HG02642 (cell line): ENCODE measurements at regions not wholly inside any gene's neighbourhood (a gene's known extent, or its start where the extent isn't known, plus 50 kb on each side); places are given as distances from the start of the nearest gene placed in this dataset.
A peak's percentile ranks its signal among the peaks of the same experiment; 100 is the strongest.
"Not testable (repeated sequence)": the region's sequence is repeated elsewhere in the genome, so short reads cannot be mapped to it uniquely, and the experiment has no call there.

Source experiments
- ATAC-seq: cut with Tn5 transposase; IDR thresholded peaks from one replicate; pipeline ENCODE4 v1.9.1; 2021; ENCODE audit warnings: mild to moderate bottlenecking; ENCODE audit not compliant: unreplicated experiment, poor library complexity

GRCh38 chr1:8121261-8122159 is 95.4 kb upstream of the ERRFI1 start:
- no peak for ATAC-seq

GRCh38 chr1:8120693-8121260 is 94.7 kb upstream of the ERRFI1 start:
- no peak for ATAC-seq

GRCh38 chr1:8118736-8119135 is 92.6 kb upstream of the ERRFI1 start:
- not testable (repeated sequence) for ATAC-seq

GRCh38 chr1:8118031-8118451 is 91.9 kb upstream of the ERRFI1 start:
- no peak for ATAC-seq

- no peak for ATAC-seq
These were observed 90.8 kb upstream of the ERRFI1 start for GRCh38 chr1:8116894-8117264.

- no peak for ATAC-seq
These were observed 89.7 kb upstream of the ERRFI1 start for GRCh38 chr1:8115769-8116167.

- no peak for ATAC-seq
These were observed 89.1 kb upstream of the ERRFI1 start for GRCh38 chr1:8115031-8115768.

GRCh38 chr1:8113262-8114220 is 87.4 kb upstream of the ERRFI1 start:
- no peak for ATAC-seq

GRCh38 chr1:8112611-8113261 is 86.6 kb upstream of the ERRFI1 start:
- ATAC-seq: no peak

GRCh38 chr1:8111560-8111959 is 85.5 kb upstream of the ERRFI1 start:
- ATAC-seq: no peak

- ATAC-seq: no peak
These were observed 83.1 kb upstream of the ERRFI1 start for GRCh38 chr1:8109216-8109615.

- no peak for ATAC-seq
These were observed 81.8 kb upstream of the ERRFI1 start for GRCh38 chr1:8107897-8108296.

- no peak for ATAC-seq
These were observed 78.4 kb upstream of the ERRFI1 start for GRCh38 chr1:8104278-8105236.

GRCh38 chr1:8097908-8098307 is 71.8 kb upstream of the ERRFI1 start:
- ATAC-seq: no peak

GRCh38 chr1:8097077-8097799 is 71.1 kb upstream of the ERRFI1 start:
- peak; percentile 86 for ATAC-seq

- no peak for ATAC-seq
These were observed 70.2 kb upstream of the ERRFI1 start for GRCh38 chr1:8096105-8097011.

- no peak for ATAC-seq
These were observed 69.5 kb upstream of the ERRFI1 start for GRCh38 chr1:8095584-8095983.
